ENCODE measurements at regions not wholly inside any gene's neighbourhood (a gene's known extent, or its start where the extent isn't known, plus 50 kb on each side); places are given as distances from the start of the nearest gene placed in this dataset.

DNA sequence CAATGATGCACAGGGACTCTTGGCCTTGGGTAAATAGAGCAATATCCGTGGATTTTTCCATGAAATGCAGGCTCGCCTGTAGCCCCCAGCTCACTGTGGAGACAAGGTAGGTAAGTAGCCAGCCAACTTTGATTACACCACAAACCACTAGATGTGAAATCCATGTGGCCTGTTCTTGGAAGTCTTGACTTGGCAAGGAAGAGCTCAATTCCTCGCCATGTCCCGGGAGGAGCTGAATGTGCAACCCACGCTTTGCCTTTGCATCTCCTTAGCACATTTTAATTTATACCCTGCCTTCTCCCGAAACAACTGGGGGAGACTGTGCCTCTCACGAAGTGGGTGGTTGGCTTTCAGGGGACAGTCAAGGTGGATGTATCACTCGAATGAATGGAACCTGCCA is 347.7 kb upstream of the MKI67 start:
- intact Hi-C loops (cut with micrococcal nuclease) = no loop called here
- ATAC-seq (ENCODE audit: low read depth) = no peak
- Mint-ChIP-seq H3K9me3 (no peaks in the 10 kb centered on the region), H3K4me1 (no peaks in the 10 kb centered on the region), H3K27me3 (no peaks in the 10 kb centered on the region), H3K36me3 (ENCODE audit: low read depth) (no peaks in the 10 kb centered on the region), H3K27ac (no peak overlapping the region), H3K4me3 (no peak overlapping the region)
- TF ChIP-seq, protein P1, sequence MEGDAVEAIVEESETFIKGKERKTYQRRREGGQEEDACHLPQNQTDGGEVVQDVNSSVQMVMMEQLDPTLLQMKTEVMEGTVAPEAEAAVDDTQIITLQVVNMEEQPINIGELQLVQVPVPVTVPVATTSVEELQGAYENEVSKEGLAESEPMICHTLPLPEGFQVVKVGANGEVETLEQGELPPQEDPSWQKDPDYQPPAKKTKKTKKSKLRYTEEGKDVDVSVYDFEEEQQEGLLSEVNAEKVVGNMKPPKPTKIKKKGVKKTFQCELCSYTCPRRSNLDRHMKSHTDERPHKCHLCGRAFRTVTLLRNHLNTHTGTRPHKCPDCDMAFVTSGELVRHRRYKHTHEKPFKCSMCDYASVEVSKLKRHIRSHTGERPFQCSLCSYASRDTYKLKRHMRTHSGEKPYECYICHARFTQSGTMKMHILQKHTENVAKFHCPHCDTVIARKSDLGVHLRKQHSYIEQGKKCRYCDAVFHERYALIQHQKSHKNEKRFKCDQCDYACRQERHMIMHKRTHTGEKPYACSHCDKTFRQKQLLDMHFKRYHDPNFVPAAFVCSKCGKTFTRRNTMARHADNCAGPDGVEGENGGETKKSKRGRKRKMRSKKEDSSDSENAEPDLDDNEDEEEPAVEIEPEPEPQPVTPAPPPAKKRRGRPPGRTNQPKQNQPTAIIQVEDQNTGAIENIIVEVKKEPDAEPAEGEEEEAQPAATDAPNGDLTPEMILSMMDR (IDR thresholded peaks at IDR 0.05) = no peak
- ChIA-PET POLR2A (no interaction called here), CTCF (no interaction called here)
- no peak for DNase-seq

DNA sequence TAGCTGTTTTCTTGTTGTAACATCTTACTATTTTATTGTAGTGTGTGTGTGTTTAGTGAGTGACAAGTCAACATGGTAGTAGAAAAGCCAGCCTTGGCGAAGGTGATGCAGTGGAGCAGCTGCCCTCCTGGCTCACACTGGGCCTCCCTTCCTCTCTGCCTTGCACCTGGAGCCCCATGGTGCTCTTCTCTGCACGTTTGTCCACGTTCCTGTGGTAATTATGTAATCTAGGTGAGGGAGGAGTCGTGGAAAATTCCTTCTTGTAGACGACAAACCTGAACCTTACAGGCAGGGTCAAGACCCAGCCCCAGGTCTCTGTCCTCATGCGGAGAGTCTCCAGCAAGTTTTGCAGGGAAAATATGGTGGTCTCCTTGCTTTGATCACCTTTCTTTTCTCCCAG is 348.3 kb upstream of the MKI67 start:
- Mint-ChIP-seq H3K36me3 (ENCODE audit: low read depth) (no peaks in the 10 kb centered on the region), H3K4me1 (no peaks in the 10 kb centered on the region), H3K4me3 (no peak overlapping the region), H3K27me3 (no peaks in the 10 kb centered on the region), H3K27ac (no peak overlapping the region), H3K9me3 (no peaks in the 10 kb centered on the region)
- ChIA-PET POLR2A (no interaction called here), CTCF (no interaction called here)
- no peak for ATAC-seq (ENCODE audit: low read depth)
- no peak for DNase-seq
- intact Hi-C loops (cut with micrococcal nuclease) = no loop called here
- TF ChIP-seq, protein P1 (IDR thresholded peaks at IDR 0.05) = no peak

DNA sequence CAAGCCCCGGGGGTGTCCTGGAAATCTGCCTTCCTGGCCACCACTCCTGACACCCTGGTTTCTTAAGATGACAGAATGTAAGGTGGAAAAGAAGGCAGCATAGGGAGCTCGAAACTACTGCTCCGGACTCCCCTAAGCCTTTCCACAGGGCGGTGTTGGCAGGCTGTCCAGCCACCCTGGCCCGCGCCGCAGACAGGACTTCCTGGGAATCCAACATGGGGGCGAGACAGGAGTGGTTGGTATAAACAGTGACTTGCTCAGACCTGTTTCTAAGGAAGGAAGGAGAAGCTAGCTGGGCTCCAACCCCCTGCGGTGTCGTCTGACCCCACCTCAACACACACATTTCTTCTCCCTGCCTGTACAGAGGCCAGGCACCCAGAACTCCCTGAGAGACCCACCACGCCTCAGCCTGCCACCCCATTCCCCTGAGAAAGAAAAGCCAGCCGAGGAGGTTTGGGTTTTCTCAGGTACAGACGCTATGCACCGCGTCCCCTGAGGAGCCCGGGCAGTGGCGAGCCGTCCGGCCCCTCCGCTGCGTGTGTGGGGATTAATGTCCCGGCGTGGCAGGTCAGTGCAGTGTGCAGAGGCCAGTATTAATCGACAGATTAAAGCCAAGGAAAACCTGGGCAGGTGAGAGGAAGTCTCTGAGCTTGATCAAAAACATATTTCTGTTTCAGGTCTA is 349.6 kb upstream of the MKI67 start:
- no peak for DNase-seq
- Mint-ChIP-seq H3K9me3 (no peaks in the 10 kb centered on the region), H3K27me3 (no peaks in the 10 kb centered on the region), H3K4me1 (no peaks in the 10 kb centered on the region), H3K27ac (no peak overlapping the region), H3K4me3 (no peak overlapping the region), H3K36me3 (ENCODE audit: low read depth) (no peaks in the 10 kb centered on the region)
- TF ChIP-seq, protein P1 (IDR thresholded peaks at IDR 0.05) = no peak
- no peak for ATAC-seq (ENCODE audit: low read depth)
- intact Hi-C loops (cut with micrococcal nuclease) = no loop called here
- ChIA-PET POLR2A (no interaction called here), CTCF (no interaction called here)

DNA sequence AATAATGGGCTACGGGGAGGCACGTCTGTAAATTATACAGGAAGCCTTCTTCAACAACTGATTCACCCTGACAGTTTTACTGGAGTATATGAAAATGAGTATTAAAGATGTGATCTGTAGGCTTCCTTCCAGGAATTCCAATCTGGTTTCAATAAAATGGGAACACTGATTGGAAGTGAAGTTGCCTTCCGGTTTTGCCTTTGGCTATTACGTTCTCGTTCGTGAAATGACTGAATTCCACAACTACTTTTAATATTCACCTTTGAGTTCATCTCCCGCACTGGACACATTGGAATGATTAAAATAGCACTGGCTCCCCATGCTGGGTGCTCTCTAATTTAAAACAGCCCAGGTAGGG is 350.1 kb upstream of the MKI67 start:
- intact Hi-C loops (cut with micrococcal nuclease) = no loop called here
- CTCF ChIA-PET = no interaction called here
- Mint-ChIP-seq H3K9me3 (no peaks in the 10 kb centered on the region), H3K27me3 (no peaks in the 10 kb centered on the region), H3K36me3 (ENCODE audit: low read depth) (no peaks in the 10 kb centered on the region), H3K4me1 (no peaks in the 10 kb centered on the region), H3K27ac (no peak overlapping the region), H3K4me3 (no peak overlapping the region)
- TF ChIP-seq, protein P1 (IDR thresholded peaks at IDR 0.05) = no peak
- DNase-seq (no peak), ATAC-seq (ENCODE audit: low read depth) (no peak)
- POLR2A ChIA-PET = no interaction called here

DNA sequence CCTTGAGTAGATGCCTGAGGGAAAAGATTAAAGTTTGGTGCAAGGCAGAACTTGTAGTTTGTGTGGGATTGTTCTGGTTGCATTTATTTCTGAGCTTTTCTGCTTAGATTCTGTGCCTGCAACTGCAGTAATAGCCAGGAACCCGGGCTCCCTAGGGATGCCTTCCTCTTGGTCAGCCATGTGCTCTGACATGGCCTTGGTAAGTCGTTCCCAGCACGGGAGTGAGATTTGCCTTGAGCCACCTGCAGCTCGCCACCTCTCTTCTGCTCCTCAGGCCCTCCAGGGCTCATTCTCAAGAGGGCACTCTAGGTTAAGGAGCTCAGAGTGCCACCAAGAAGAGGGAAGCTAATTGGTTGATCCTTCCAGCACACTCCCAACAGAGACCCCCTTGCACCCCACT is 350.6 kb upstream of the MKI67 start:
- Mint-ChIP-seq H3K9me3 (no peaks in the 10 kb centered on the region), H3K27me3 (no peaks in the 10 kb centered on the region), H3K27ac (no peak overlapping the region), H3K4me3 (no peak overlapping the region), H3K36me3 (ENCODE audit: low read depth) (no peaks in the 10 kb centered on the region), H3K4me1 (no peaks in the 10 kb centered on the region)
- CTCF ChIA-PET = no interaction called here
- ATAC-seq (ENCODE audit: low read depth) = no peak
- TF ChIP-seq, protein P1 (IDR thresholded peaks at IDR 0.05) = no peak
- intact Hi-C loops (cut with micrococcal nuclease) = no loop called here
- no peak for DNase-seq
- POLR2A ChIA-PET = no interaction called here
